Peyer's patch (tissue), 4 donors: ENCODE measurements at regions not wholly inside any gene's neighbourhood (a gene's known extent, or its start where the extent isn't known, plus 50 kb on each side); places are given as distances from the start of the nearest gene placed in this dataset.

Source experiments
- DNase-seq, 3 donors: peaks; one replicate each; pipeline ENCODE4 v3.0.0-alpha.2; 2017 to 2019
- H3K27ac ChIP-seq, 4 donors: fragments of 200-600 bp; sonication (generic); one replicate each; pipeline ENCODE4 v1.5.1; 2016 to 2019
- H3K27me3 ChIP-seq, 2 donors: fragments of 200-600 bp; sonication (generic); one replicate each; pipeline ENCODE4 v1.5.1; 2019
- H3K36me3 ChIP-seq, 3 donors: fragments of 200-600 bp; sonication (generic); one replicate each; pipeline ENCODE4 v1.5.1; 2016 to 2019
- H3K4me1 ChIP-seq, 4 donors: fragments of 200-600 bp; sonication (generic); one replicate each; pipeline ENCODE4 v1.5.1; 2016 to 2019
- H3K4me3 ChIP-seq, 4 donors: fragments of 200-600 bp; sonication (generic); 1 replicate in 3 of 4; 2 replicates in 1 of 4; pipeline ENCODE4 v1.5.1; 2016 to 2019; ENCODE audit warnings: mild to moderate bottlenecking in 1 of 4
- H3K9me3 ChIP-seq, 4 donors: fragments of 200-600 bp; sonication (generic); one replicate each; pipeline ENCODE4 v1.5.1; 2016 to 2019; ENCODE audit warnings: mild to moderate bottlenecking in 1 of 4
- POLR2A ChIP-seq, 2 donors: fragments of 450-650 bp; IDR thresholded peaks; one replicate each; pipeline ENCODE4 v1.5.1; 2017; ENCODE audit warnings: antibody characterized with exemption in 2 of 2, mild to moderate bottlenecking in 2 of 2, moderate library complexity in 2 of 2
- TF ChIP-seq, protein P1 (sequence below), 6 experiments: fragments of 450-650 bp in 4 of 6; fragments of 200-600 bp in 2 of 6; sonication (generic) in 1 of 6; IDR thresholded peaks; one replicate each; pipeline ENCODE4 v1.5.1; 2017 to 2019; ENCODE audit warnings: antibody characterized with exemption in 6 of 6, mild to moderate bottlenecking in 3 of 6, moderate library complexity in 1 of 6

DNA sequence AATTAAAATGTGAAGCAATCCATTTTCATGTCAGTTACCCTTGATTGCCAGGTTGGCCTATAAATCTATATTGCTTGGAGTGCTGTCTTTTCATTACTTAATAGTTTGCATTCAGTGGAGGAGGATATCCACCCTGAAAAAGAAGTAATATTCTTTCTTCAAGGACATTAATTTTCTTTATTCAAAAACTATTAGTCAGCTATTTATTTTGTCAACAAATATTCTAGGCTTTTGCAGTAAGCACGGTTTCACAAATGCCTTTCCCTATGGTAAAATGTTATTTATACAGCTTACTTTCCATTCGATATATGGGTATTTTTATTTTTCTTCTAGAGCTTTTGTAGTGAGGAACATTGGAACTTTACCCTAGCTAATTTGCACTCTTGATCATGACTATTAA is 1176.9 kb upstream of the NUDT12 start:
- no peaks in the 10 kb centered on the region for H3K27me3 ChIP-seq
- no peaks in the 10 kb centered on the region for H3K9me3 ChIP-seq
- H3K36me3 ChIP-seq, result no peaks in the 10 kb centered on the region
- H3K4me3 ChIP-seq, result no peak overlapping the region
- H3K27ac ChIP-seq, result no peak overlapping the region
- DNase-seq, result no peak
- H3K4me1 ChIP-seq, result no peaks in the 10 kb centered on the region
- TF ChIP-seq POLR2A (IDR thresholded peaks at IDR 0.05), result no peak
- TF ChIP-seq, protein P1, sequence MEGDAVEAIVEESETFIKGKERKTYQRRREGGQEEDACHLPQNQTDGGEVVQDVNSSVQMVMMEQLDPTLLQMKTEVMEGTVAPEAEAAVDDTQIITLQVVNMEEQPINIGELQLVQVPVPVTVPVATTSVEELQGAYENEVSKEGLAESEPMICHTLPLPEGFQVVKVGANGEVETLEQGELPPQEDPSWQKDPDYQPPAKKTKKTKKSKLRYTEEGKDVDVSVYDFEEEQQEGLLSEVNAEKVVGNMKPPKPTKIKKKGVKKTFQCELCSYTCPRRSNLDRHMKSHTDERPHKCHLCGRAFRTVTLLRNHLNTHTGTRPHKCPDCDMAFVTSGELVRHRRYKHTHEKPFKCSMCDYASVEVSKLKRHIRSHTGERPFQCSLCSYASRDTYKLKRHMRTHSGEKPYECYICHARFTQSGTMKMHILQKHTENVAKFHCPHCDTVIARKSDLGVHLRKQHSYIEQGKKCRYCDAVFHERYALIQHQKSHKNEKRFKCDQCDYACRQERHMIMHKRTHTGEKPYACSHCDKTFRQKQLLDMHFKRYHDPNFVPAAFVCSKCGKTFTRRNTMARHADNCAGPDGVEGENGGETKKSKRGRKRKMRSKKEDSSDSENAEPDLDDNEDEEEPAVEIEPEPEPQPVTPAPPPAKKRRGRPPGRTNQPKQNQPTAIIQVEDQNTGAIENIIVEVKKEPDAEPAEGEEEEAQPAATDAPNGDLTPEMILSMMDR (IDR thresholded peaks at IDR 0.05), result no peak

DNA sequence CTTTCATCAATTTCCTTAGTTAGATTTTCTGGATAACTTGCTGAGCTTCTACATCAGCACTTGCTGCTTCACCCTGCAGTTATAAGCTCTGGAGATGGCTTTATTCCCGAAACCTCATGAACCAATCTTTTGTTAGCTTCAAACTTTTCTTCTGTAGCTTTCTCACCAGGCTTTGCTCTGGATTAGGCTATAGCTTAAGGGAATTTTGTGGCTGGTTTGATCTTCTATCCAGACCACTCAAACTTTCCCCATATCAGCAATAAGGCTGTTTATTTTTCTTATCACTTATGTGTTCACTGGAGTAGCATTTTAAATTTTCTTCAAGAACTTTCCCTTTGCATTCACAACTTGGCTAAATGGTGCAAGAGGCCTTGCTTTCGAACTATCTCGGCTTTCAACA is 1173.5 kb upstream of the NUDT12 start:
- TF ChIP-seq, protein P1 (IDR thresholded peaks at IDR 0.05), result no peak
- no peak for TF ChIP-seq POLR2A (IDR thresholded peaks at IDR 0.05)
- Histone ChIP-seq H3K36me3 (no peaks in the 10 kb centered on the region), H3K27ac (no peak overlapping the region), H3K4me1 (no peaks in the 10 kb centered on the region), H3K9me3 (no peaks in the 10 kb centered on the region), H3K27me3 (no peaks in the 10 kb centered on the region), H3K4me3 (no peak overlapping the region)
- DNase-seq, result no peak

DNA sequence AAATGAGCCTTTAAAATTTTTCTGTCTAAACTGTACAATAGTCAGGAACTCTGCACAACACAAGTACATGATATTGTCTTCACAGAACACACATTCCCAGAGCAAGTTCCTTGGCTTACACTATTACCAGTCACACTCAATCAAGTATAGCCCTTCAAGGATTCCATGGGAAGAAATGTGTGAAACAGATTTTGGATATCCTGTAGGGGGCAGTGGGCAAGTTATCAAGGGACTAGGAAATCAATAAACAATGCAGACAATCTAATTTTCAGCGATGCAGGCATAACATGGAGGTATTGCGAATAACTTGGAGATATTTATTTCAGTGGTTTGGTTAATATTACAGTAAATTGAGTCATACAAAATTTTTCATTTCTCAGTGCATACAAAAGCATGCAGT is 1171.5 kb upstream of the NUDT12 start:
- no peaks in the 10 kb centered on the region for H3K4me1 ChIP-seq
- TF ChIP-seq, protein P1 (IDR thresholded peaks at IDR 0.05), result no peak
- H3K9me3 ChIP-seq, result no peaks in the 10 kb centered on the region
- no peak overlapping the region for H3K27ac ChIP-seq
- H3K27me3 ChIP-seq, result no peaks in the 10 kb centered on the region
- H3K4me3 ChIP-seq, result no peak overlapping the region
- DNase-seq, result no peak
- H3K36me3 ChIP-seq, result no peaks in the 10 kb centered on the region

DNA sequence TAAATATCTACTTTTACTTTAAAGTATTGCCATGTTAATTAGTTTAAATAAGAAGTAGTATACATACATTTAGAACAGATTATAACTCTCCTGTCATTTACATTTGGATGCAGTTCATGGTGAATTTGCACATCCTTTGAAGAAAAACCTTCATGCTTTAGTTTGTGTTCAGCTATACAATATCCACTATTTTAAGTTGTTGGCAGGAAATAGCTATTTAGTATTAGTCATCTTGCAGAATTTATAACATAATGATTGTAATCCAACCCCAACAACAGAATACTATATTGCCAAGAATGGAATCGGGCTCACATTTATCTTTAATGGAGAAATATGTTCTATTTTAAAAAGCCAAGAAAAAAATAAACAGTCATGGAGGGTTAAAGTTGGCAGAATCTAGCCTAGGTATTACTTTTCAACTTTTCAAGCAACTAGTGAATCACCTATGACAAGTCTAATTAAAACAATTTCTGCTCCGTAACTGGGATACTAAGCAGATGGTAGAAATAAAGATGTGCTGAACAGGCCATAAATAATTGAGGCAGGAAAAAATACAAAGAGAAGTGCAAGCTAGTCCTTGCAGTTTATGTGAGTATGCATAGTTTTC is 1170.6 kb upstream of the NUDT12 start:
- Histone ChIP-seq H3K36me3 (no peaks in the 10 kb centered on the region), H3K27ac (no peak overlapping the region), H3K4me1 (no peaks in the 10 kb centered on the region), H3K9me3 (no peaks in the 10 kb centered on the region), H3K27me3 (no peaks in the 10 kb centered on the region), H3K4me3 (no peak overlapping the region)
- TF ChIP-seq, protein P1 (IDR thresholded peaks at IDR 0.05), result no peak
- TF ChIP-seq POLR2A (IDR thresholded peaks at IDR 0.05), result no peak
- DNase-seq, result no peak

DNA sequence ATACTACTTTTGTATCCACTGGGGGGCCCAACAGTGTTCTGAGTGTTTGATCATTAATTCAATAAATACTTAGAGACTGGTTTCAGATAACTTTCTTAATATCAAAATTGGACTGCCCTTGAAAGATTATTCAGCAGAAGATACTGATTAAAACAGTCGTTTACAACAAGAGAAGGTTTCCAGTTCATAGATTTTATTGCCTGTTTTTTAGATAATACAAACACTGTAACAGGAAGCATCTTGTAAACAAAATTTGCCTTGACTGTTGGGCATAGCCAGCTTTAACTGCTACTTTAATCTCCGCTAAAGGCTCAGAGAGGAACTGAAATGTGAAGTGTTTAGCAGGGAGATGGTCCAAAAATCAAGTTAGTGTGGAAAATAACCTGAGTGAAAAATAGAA is 1168.7 kb upstream of the NUDT12 start:
- no peak for DNase-seq
- no peak overlapping the region for H3K27ac ChIP-seq
- H3K36me3 ChIP-seq, result no peaks in the 10 kb centered on the region
- H3K4me3 ChIP-seq, result no peak overlapping the region
- no peaks in the 10 kb centered on the region for H3K4me1 ChIP-seq
- H3K9me3 ChIP-seq, result no peaks in the 10 kb centered on the region
- no peaks in the 10 kb centered on the region for H3K27me3 ChIP-seq
- no peak for TF ChIP-seq POLR2A (IDR thresholded peaks at IDR 0.05)
- TF ChIP-seq, protein P1 (IDR thresholded peaks at IDR 0.05), result no peak

DNA sequence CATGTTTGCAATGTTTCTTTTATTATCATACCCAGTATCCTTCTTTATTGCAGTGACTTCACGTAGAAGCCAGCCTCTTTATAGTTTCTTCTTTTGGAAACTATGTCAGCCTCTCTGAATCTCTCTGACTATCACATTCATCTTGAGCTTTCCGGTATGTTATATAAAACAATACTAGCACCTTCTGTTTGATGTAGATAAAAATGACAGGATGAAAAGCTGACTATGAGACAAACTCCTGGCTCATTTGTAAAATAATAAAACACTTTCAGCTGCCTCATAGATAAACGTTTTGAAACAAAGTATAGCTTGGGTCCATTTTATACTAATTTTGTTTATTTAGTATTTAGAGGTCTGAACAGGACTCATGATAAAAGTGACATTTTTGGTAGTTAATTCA is 1145.4 kb upstream of the NUDT12 start:
- no peak for DNase-seq
- H3K36me3 ChIP-seq, result no peaks in the 10 kb centered on the region
- no peak for TF ChIP-seq POLR2A (IDR thresholded peaks at IDR 0.05)
- TF ChIP-seq, protein P1 (IDR thresholded peaks at IDR 0.05), result no peak

More for the DNA sequence above, 1145.4 kb upstream of the NUDT12 start:
- no peaks in the 10 kb centered on the region for H3K27me3 ChIP-seq
- H3K4me1 ChIP-seq, result no peaks in the 10 kb centered on the region
- H3K4me3 ChIP-seq, result no peak overlapping the region
- H3K9me3 ChIP-seq, result no peaks in the 10 kb centered on the region
- H3K27ac ChIP-seq, result no peak overlapping the region
